Endothelial cell of umbilical vein (primary cell): ENCODE measurements at regions not wholly inside any gene's neighbourhood (a gene's known extent, or its start where the extent isn't known, plus 50 kb on each side); places are given as distances from the start of the nearest gene placed in this dataset.

ENCODE experiments used
- BruUV-seq: library from RNA; stranded (reverse); fragments of 400-500 nt; replicated peaks from 2 replicates; lab custom pipeline; 2021; lab: Mats Ljungman, UMichigan
- CTCF ChIA-PET: fragments of 300-600, 350-600 bp; sonication (Branson Sonifier 250); formaldehyde crosslinking; loops from one replicate; lab custom pipeline; 2021; ENCODE audit warnings: antibody characterized with exemption, inconsistent platforms; lab: Charles Lee
- POLR2A ChIA-PET: fragments of 300-600, 350-600 bp; sonication (Branson Sonifier 250); formaldehyde crosslinking; loops from one replicate; lab custom pipeline; 2021; ENCODE audit warnings: antibody characterized with exemption, inconsistent platforms; lab: Charles Lee
- DNase-seq: peaks from one replicate; pipeline ENCODE4 v3.0.0-alpha.2; 2011; ENCODE audit warnings: low read depth, low spot score
- FAIRE-seq: peaks from 2 replicates; lab custom pipeline; 2011; peaks lifted over from hg19 to GRCh38; lab: Jason Lieb, UNC
- H2AFZ ChIP-seq: 2 replicates; pipeline ENCODE4 v1.6.0; 2012; ENCODE audit warnings: low read depth, low read length, control low read depth, inconsistent platforms
- H3K27ac ChIP-seq: 2 replicates; pipeline ENCODE4 v1.5.1; 2011; ENCODE audit warnings: low read depth, mild to moderate bottlenecking, control low read depth, low read length, moderate library complexity; ENCODE audit not compliant: insufficient read depth
- H3K27me3 ChIP-seq, 2 experiments: 2 replicates each; pipeline versions ENCODE4 v1.6.0 to v1.6.1; 2011; ENCODE audit warnings: low read length in 2 of 2, mixed read lengths in 1 of 2; ENCODE audit not compliant: control insufficient read depth in 2 of 2, insufficient read depth in 2 of 2
- H3K36me3 ChIP-seq, 2 experiments: 2 replicates in 1 of 2; 3 replicates in 1 of 2; pipeline ENCODE4 v1.5.1; 2011; ENCODE audit warnings: low read length in 2 of 2, mild to moderate bottlenecking in 1 of 2, moderate library complexity in 1 of 2; ENCODE audit not compliant: control insufficient read depth in 2 of 2, insufficient read depth in 2 of 2; ENCODE audit errors: extremely low read depth in 1 of 2
- H3K4me1 ChIP-seq: 3 replicates; pipeline ENCODE4 v1.5.1; 2011; ENCODE audit warnings: mild to moderate bottlenecking, low read length; ENCODE audit not compliant: control insufficient read depth, insufficient read depth; ENCODE audit errors: extremely low read depth
- H3K4me2 ChIP-seq: 2 replicates; pipeline ENCODE4 v1.6.1; 2011; ENCODE audit warnings: low read length, control low read depth, mixed read lengths; ENCODE audit not compliant: insufficient read depth
- H3K4me3 ChIP-seq, 3 experiments: fragments of 200-600 bp in 1 of 3; sonication (generic), shearing (Covaris generic) in 1 of 3; replicated peaks in 1 of 3; 2 replicates each; pipeline ENCODE4 v1.5.1; 2011 to 2016; ENCODE audit warnings: control low read depth in 3 of 3, low read length in 3 of 3, mild to moderate bottlenecking in 2 of 3, inconsistent platforms in 1 of 3, low read depth in 1 of 3, moderate library complexity in 1 of 3; ENCODE audit not compliant: insufficient read depth in 1 of 3
- H3K79me2 ChIP-seq: 2 replicates; pipeline ENCODE4 v1.6.0; 2012; ENCODE audit warnings: low read length, inconsistent platforms; ENCODE audit not compliant: control insufficient read depth, insufficient read depth
- H3K9ac ChIP-seq: replicated peaks from 2 replicates; pipeline ENCODE3; 2011; ENCODE audit warnings: low read length, control low read depth; ENCODE audit not compliant: insufficient read depth; ENCODE audit errors: extremely low read depth
- H3K9me1 ChIP-seq: replicated peaks from 3 replicates; pipeline ENCODE4 v1.6.0; 2011; ENCODE audit warnings: mild to moderate bottlenecking, low read length; ENCODE audit not compliant: control insufficient read depth, insufficient read depth; ENCODE audit errors: extremely low read depth
- H3K9me3 ChIP-seq: replicated peaks from 2 replicates; pipeline ENCODE4 v1.5.1; 2012; ENCODE audit warnings: low read length, inconsistent platforms; ENCODE audit not compliant: control insufficient read depth, insufficient read depth
- H4K20me1 ChIP-seq: replicated peaks from 2 replicates; pipeline ENCODE3; 2011; ENCODE audit warnings: mild to moderate bottlenecking, low read length; ENCODE audit not compliant: control insufficient read depth, insufficient read depth; ENCODE audit errors: extremely low read depth
- CTCF ChIP-seq, 2 donors: IDR thresholded peaks; 1 replicate in 1 of 2; 2 replicates in 1 of 2; pipeline ENCODE4 v1.5.1; 2011; ENCODE audit warnings: low read length in 2 of 2, mild to moderate bottlenecking in 2 of 2, moderate library complexity in 2 of 2, control low read depth in 1 of 2, inconsistent platforms in 1 of 2, low read depth in 1 of 2; ENCODE audit not compliant: insufficient read depth in 1 of 2; ENCODE audit errors: extremely low read depth in 1 of 2
- EZH2 ChIP-seq: IDR thresholded peaks from 2 replicates; pipeline ENCODE4 v1.6.1; 2012; ENCODE audit warnings: borderline replicate concordance, low read depth, mild to moderate bottlenecking, moderate library complexity, low read length, inconsistent platforms; ENCODE audit not compliant: severe bottlenecking
- FOS ChIP-seq: IDR thresholded peaks from 2 replicates; pipeline ENCODE4 v1.6.1; 2011; ENCODE audit warnings: mild to moderate bottlenecking, low read length, moderate library complexity, borderline replicate concordance; ENCODE audit not compliant: insufficient read depth
- GATA2 ChIP-seq: IDR thresholded peaks from 2 replicates; pipeline ENCODE4 v1.7.0; 2011; ENCODE audit warnings: low read depth, mild to moderate bottlenecking, moderate library complexity, mixed read lengths, low read length; ENCODE audit not compliant: insufficient read length, insufficient read depth
- JUN ChIP-seq: IDR thresholded peaks from 2 replicates; pipeline ENCODE4 v1.6.1; 2011; ENCODE audit warnings: borderline replicate concordance, low read depth; ENCODE audit not compliant: insufficient read length, insufficient read depth
- MAX ChIP-seq: IDR thresholded peaks from 2 replicates; pipeline ENCODE4 v1.6.1; 2011; ENCODE audit not compliant: insufficient read depth, insufficient read length
- MYC ChIP-seq: IDR thresholded peaks from one replicate; pipeline ENCODE4 v1.6.1; 2011; ENCODE audit warnings: mild to moderate bottlenecking, low read depth, low read length
- POLR2A ChIP-seq: IDR thresholded peaks from 2 replicates; pipeline ENCODE4 v1.6.1; 2012; ENCODE audit warnings: low read depth, mild to moderate bottlenecking, control low read depth, low read length
- POLR2AphosphoS5 ChIP-seq: IDR thresholded peaks from 2 replicates; pipeline ENCODE4 v1.6.1; 2012; ENCODE audit warnings: low read depth, mild to moderate bottlenecking, control low read depth, low read length, moderate library complexity; ENCODE audit not compliant: insufficient read depth
- dilution Hi-C: fragments of 300-500 bp; cut with MboI; formaldehyde crosslinking; loops from one replicate; pipeline ENCODE4 v1.15.0; 2019; ENCODE audit warnings: low sequenced_read_pairs; ENCODE audit not compliant: extremely low pct_ligation_motif_present
- intact Hi-C: fragments of 100-400 bp; cut with micrococcal nuclease; formaldehyde crosslinking; loops from one replicate; pipeline ENCODE4 v1.10.0; 2022

GRCh38 chrX:20545538-20545937 lies 278.8 kb upstream of the RPS6KA3 start:
- Histone ChIP-seq H4K20me1 (no peaks in the 10 kb centered on the region), H3K4me1 (no peaks in the 10 kb centered on the region), H2AFZ (no peak overlapping the region), H3K9me3 (no peaks in the 10 kb centered on the region), H3K27me3 (no peaks in the 10 kb centered on the region), H3K79me2 (no peaks in the 10 kb centered on the region), H3K4me3 (no peak overlapping the region), H3K36me3 (no peaks in the 10 kb centered on the region), H3K9ac (no peak overlapping the region), H3K4me2 (no peak overlapping the region), H3K27ac (no peak overlapping the region), H3K9me1 (no peaks in the 10 kb centered on the region)
- ChIA-PET POLR2A (no interaction called here), CTCF (no interaction called here)
- FAIRE-seq = no peak
- dilution Hi-C loops (no loop called here), intact Hi-C loops (no loop called here)
- TF ChIP-seq FOS = no peak
- TF ChIP-seq MYC = no peak
- no peak for TF ChIP-seq EZH2
- no peak for TF ChIP-seq POLR2AphosphoS5
- TF ChIP-seq POLR2A = no peak
- no peak for TF ChIP-seq CTCF (IDR thresholded peaks at IDR 0.05; ENCODE audit: extremely low read depth in 1 of 2, insufficient read depth in 1 of 2, low read depth in 1 of 2, low read length in 2 of 2)
- no peak for TF ChIP-seq MAX
- no peak for TF ChIP-seq GATA2
- no peak for TF ChIP-seq JUN
- no peak for DNase-seq
- BruUV-seq = no TSS peak
